ENCODE measurements at regions not wholly inside any gene's neighbourhood (a gene's known extent, or its start where the extent isn't known, plus 50 kb on each side); places are given as distances from the start of the nearest gene placed in this dataset.

GRCh38 chr7:55622241-55622640 lies 49.9 kb upstream of the VOPP1 start:
- Histone ChIP-seq H3K9me3 (peaks cover 4% of the 10 kb centered on the region), H3K4me1 (ENCODE audit: control insufficient read depth in 1 of 2, insufficient read depth in 1 of 2, low read depth in 1 of 2, low read length in 1 of 2) (no peaks in the 10 kb centered on the region), H3K27me3 (peaks cover 7% of the 10 kb centered on the region), H3K4me3 (ENCODE audit: low read depth in 1 of 2, low read length in 1 of 2) (no peak overlapping the region), H3K27ac (no peak overlapping the region), H3K36me3 (no peaks in the 10 kb centered on the region)
- TF ChIP-seq, protein P1, sequence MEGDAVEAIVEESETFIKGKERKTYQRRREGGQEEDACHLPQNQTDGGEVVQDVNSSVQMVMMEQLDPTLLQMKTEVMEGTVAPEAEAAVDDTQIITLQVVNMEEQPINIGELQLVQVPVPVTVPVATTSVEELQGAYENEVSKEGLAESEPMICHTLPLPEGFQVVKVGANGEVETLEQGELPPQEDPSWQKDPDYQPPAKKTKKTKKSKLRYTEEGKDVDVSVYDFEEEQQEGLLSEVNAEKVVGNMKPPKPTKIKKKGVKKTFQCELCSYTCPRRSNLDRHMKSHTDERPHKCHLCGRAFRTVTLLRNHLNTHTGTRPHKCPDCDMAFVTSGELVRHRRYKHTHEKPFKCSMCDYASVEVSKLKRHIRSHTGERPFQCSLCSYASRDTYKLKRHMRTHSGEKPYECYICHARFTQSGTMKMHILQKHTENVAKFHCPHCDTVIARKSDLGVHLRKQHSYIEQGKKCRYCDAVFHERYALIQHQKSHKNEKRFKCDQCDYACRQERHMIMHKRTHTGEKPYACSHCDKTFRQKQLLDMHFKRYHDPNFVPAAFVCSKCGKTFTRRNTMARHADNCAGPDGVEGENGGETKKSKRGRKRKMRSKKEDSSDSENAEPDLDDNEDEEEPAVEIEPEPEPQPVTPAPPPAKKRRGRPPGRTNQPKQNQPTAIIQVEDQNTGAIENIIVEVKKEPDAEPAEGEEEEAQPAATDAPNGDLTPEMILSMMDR (IDR thresholded peaks at IDR 0.05): no peak

Data from neutrophil (primary cell).